ENCODE measurements at regions not wholly inside any gene's neighbourhood (a gene's known extent, or its start where the extent isn't known, plus 50 kb on each side); places are given as distances from the start of the nearest gene placed in this dataset.

DNA sequence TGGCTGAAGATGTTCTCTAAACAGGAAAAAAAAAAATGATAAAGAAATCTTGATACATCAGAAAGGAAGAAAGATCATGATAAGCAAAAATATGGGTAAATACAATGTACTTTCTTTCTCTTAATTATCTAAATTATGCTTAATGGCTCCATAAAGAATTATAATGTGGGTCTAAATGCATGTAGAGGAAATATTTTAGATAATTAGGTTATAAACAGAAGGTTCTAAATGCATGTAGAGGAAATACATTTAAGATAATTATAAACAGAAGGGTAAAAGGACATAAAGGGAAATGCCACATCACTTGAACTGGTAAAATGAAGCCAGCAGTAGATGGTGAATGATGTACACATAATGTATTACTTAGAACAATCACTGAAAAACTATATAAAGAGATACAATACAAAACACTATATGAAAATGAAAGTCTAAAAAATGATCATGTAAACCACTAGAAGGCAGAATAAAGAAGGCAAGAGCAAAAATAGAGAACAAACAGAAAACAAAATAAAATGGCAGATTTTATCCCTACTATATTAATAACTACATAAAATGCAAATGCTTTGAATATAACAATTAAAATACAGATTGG, 308.4 kb upstream of the CDH2 start:
- H3K27me3 ChIP-seq (ENCODE audit: control insufficient read depth, insufficient read depth, low read length), result no peaks in the 10 kb centered on the region
- CTCF ChIA-PET, result no interaction called here
- BruUV-seq (replicated peaks), result no TSS peak
- no peaks in the 10 kb centered on the region for H3K4me1 ChIP-seq (ENCODE audit: control insufficient read depth, insufficient read depth, low read length)
- TF ChIP-seq, protein P1, sequence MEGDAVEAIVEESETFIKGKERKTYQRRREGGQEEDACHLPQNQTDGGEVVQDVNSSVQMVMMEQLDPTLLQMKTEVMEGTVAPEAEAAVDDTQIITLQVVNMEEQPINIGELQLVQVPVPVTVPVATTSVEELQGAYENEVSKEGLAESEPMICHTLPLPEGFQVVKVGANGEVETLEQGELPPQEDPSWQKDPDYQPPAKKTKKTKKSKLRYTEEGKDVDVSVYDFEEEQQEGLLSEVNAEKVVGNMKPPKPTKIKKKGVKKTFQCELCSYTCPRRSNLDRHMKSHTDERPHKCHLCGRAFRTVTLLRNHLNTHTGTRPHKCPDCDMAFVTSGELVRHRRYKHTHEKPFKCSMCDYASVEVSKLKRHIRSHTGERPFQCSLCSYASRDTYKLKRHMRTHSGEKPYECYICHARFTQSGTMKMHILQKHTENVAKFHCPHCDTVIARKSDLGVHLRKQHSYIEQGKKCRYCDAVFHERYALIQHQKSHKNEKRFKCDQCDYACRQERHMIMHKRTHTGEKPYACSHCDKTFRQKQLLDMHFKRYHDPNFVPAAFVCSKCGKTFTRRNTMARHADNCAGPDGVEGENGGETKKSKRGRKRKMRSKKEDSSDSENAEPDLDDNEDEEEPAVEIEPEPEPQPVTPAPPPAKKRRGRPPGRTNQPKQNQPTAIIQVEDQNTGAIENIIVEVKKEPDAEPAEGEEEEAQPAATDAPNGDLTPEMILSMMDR (IDR thresholded peaks at IDR 0.05), result no peak
- TF ChIP-seq TCF7L2 (IDR thresholded peaks at IDR 0.05; ENCODE audit: low read depth, low read length) (no peak), SIN3A (IDR thresholded peaks at IDR 0.05; ENCODE audit: borderline replicate concordance, insufficient read depth, low read depth, low read length) (no peak), POLR2AphosphoS5 (IDR thresholded peaks at IDR 0.05; ENCODE audit: low read depth, low read length) (no peak)
- TF ChIP-seq, protein P2, sequence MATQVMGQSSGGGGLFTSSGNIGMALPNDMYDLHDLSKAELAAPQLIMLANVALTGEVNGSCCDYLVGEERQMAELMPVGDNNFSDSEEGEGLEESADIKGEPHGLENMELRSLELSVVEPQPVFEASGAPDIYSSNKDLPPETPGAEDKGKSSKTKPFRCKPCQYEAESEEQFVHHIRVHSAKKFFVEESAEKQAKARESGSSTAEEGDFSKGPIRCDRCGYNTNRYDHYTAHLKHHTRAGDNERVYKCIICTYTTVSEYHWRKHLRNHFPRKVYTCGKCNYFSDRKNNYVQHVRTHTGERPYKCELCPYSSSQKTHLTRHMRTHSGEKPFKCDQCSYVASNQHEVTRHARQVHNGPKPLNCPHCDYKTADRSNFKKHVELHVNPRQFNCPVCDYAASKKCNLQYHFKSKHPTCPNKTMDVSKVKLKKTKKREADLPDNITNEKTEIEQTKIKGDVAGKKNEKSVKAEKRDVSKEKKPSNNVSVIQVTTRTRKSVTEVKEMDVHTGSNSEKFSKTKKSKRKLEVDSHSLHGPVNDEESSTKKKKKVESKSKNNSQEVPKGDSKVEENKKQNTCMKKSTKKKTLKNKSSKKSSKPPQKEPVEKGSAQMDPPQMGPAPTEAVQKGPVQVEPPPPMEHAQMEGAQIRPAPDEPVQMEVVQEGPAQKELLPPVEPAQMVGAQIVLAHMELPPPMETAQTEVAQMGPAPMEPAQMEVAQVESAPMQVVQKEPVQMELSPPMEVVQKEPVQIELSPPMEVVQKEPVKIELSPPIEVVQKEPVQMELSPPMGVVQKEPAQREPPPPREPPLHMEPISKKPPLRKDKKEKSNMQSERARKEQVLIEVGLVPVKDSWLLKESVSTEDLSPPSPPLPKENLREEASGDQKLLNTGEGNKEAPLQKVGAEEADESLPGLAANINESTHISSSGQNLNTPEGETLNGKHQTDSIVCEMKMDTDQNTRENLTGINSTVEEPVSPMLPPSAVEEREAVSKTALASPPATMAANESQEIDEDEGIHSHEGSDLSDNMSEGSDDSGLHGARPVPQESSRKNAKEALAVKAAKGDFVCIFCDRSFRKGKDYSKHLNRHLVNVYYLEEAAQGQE (IDR thresholded peaks at IDR 0.05; ENCODE audit: insufficient read depth in 1 of 2, low read depth in 2 of 2, low read length in 1 of 2), result no peak
- H3K4me3 ChIP-seq (ENCODE audit: low read depth in 2 of 2, low read length in 2 of 2), result no peak overlapping the region
- no peaks in the 10 kb centered on the region for H3K36me3 ChIP-seq (ENCODE audit: control insufficient read depth, insufficient read depth, low read length)
- POLR2A ChIA-PET, result no interaction called here
- no peak overlapping the region for H3K27ac ChIP-seq (ENCODE audit: low read length)
- intact Hi-C loops (cut with micrococcal nuclease; ENCODE audit: unreplicated experiment), result no loop called here
- DNase-seq (ENCODE audit: low read depth, low spot score), result no peak
- no peaks in the 10 kb centered on the region for H3K9me3 ChIP-seq (ENCODE audit: control insufficient read depth, insufficient read depth, low read depth, low read length)
- in situ Hi-C loops (cut with HindIII; ENCODE audit: low pct_unique_long_range_greater_than_20kb, low sequenced_read_pairs), result no loop called here
- ATAC-seq, result no peak

DNA sequence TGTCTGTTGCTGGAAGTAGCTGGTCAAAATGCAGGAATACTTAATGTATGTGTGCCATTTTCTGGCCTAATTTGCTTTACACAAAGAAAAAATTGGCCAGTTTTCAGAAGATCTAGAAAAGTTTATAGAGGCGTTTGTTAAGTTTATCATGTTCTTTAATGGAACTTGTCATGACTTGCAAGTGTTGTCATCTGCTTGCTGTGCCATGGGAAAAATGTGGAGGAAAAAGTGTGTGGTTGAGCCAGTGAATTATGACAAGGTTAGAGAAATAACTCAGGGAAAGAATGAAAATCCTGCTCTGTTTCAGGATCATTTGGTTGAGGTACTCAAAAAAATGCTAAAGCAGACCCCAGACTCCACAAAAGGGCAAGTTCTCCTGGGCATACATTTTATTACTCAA, 301.6 kb upstream of the CDH2 start:
- Histone ChIP-seq H3K4me3 (ENCODE audit: low read depth in 2 of 2, low read length in 2 of 2) (no peak overlapping the region), H3K36me3 (ENCODE audit: control insufficient read depth, insufficient read depth, low read length) (no peaks in the 10 kb centered on the region), H3K9me3 (ENCODE audit: control insufficient read depth, insufficient read depth, low read depth, low read length) (no peaks in the 10 kb centered on the region), H3K27me3 (ENCODE audit: control insufficient read depth, insufficient read depth, low read length) (no peaks in the 10 kb centered on the region), H3K4me1 (ENCODE audit: control insufficient read depth, insufficient read depth, low read length) (no peaks in the 10 kb centered on the region), H3K27ac (ENCODE audit: low read length) (no peak overlapping the region)
- DNase-seq (ENCODE audit: low read depth, low spot score), result no peak
- no peak for ATAC-seq
- BruUV-seq (replicated peaks), result no TSS peak
- ChIA-PET CTCF (no interaction called here), POLR2A (no interaction called here)
- intact Hi-C loops (cut with micrococcal nuclease; ENCODE audit: unreplicated experiment) (no loop called here), in situ Hi-C loops (cut with HindIII; ENCODE audit: low pct_unique_long_range_greater_than_20kb, low sequenced_read_pairs) (no loop called here)
- TF ChIP-seq SIN3A (IDR thresholded peaks at IDR 0.05; ENCODE audit: borderline replicate concordance, insufficient read depth, low read depth, low read length) (no peak), TCF7L2 (IDR thresholded peaks at IDR 0.05; ENCODE audit: low read depth, low read length) (no peak), POLR2AphosphoS5 (IDR thresholded peaks at IDR 0.05; ENCODE audit: low read depth, low read length) (no peak)
- TF ChIP-seq, protein P1 (IDR thresholded peaks at IDR 0.05), result no peak
- TF ChIP-seq, protein P2 (IDR thresholded peaks at IDR 0.05; ENCODE audit: insufficient read depth in 1 of 2, low read depth in 2 of 2, low read length in 1 of 2), result no peak

Data from Panc1 (cell line).